Muscle layer of duodenum (tissue), 2 donors: ENCODE measurements at regions not wholly inside any gene's neighbourhood (a gene's known extent, or its start where the extent isn't known, plus 50 kb on each side); places are given as distances from the start of the nearest gene placed in this dataset.
"Not testable (repeated sequence)": the region's sequence is repeated elsewhere in the genome, so short reads cannot be mapped to it uniquely, and the experiment has no call there.

Source experiments
- H3K27ac ChIP-seq: one replicate; pipeline ENCODE4 v1.7.0; 2013; ENCODE audit warnings: mild to moderate bottlenecking, low read length
- H3K27me3 ChIP-seq: one replicate; pipeline ENCODE4 v1.7.0; 2013; ENCODE audit warnings: low read depth, mild to moderate bottlenecking, control low read depth, low read length
- H3K36me3 ChIP-seq, 2 donors: one replicate each; pipeline ENCODE4 v1.7.0; 2013; ENCODE audit warnings: low read length in 2 of 2, control low read depth in 1 of 2, mild to moderate bottlenecking in 1 of 2; ENCODE audit not compliant: insufficient read depth in 2 of 2, control insufficient read depth in 1 of 2
- H3K4me1 ChIP-seq, 2 donors: one replicate each; pipeline ENCODE4 v1.7.0; 2013; ENCODE audit warnings: low read length in 2 of 2, mild to moderate bottlenecking in 2 of 2, control low read depth in 1 of 2, moderate library complexity in 1 of 2; ENCODE audit not compliant: insufficient read depth in 2 of 2, control insufficient read depth in 1 of 2
- H3K4me3 ChIP-seq, 2 donors: one replicate each; pipeline ENCODE4 v1.7.0; 2013; ENCODE audit warnings: low read length in 2 of 2, low read depth in 1 of 2, mild to moderate bottlenecking in 1 of 2
- H3K9me3 ChIP-seq, 2 donors: one replicate each; pipeline ENCODE4 v1.7.0; 2013; ENCODE audit warnings: low read length in 2 of 2, control low read depth in 1 of 2, mild to moderate bottlenecking in 1 of 2; ENCODE audit not compliant: control insufficient read depth in 1 of 2
- donor health status: healthy.

DNA sequence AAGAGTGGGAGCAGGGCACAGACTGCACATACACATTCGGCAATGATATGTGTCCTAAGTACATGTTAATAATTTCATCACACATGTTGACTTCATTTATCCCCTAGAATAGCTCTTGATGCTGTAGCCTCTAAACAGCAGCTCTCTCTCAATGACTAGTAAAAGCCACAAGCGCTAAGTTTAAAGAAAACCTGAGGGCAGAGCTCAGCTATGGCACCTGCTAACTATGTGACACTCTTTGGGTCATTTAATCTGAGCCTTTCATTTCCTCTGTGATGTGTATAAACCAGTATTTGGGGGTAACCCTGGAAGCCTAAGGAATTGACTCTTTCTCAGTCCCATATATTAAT, 140.6 kb upstream of the MOCS2 start:
- Histone ChIP-seq H3K4me1 (peaks cover 0 to 4% of the 10 kb centered on the region in 2 donors), H3K27me3 (no peaks in the 10 kb centered on the region), H3K27ac (no peak overlapping the region), H3K36me3 (no peaks in the 10 kb centered on the region), H3K9me3 (no peaks in the 10 kb centered on the region), H3K4me3 (no peak overlapping the region)

DNA sequence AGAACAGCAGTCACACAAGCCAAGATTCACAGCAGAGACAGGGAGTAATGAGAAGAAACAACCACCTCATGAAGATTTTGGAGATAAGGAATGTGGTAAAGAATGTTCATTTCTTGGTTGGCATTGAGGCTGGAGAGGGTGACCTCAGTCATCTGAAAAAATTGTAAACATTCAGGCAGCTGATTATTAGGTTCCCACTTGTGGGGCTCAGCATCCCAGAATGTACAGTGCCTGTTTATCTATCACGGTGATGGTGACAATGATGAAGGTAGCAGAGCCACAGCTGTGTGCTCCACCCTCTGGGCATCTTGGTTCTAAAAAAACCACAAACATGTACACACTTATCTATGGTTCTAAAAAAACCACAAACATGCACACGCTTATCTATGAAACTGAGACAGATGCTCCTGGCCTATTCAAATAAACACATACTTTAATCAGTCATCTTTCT, 143.9 kb upstream of the MOCS2 start:
- H3K27me3 ChIP-seq: no peaks in the 10 kb centered on the region
- no peak overlapping the region for H3K4me3 ChIP-seq
- H3K9me3 ChIP-seq: no peaks in the 10 kb centered on the region
- H3K36me3 ChIP-seq: no peaks in the 10 kb centered on the region
- H3K27ac ChIP-seq: no peak overlapping the region
- peaks cover 0 to 4% of the 10 kb centered on the region in 2 donors for H3K4me1 ChIP-seq

DNA sequence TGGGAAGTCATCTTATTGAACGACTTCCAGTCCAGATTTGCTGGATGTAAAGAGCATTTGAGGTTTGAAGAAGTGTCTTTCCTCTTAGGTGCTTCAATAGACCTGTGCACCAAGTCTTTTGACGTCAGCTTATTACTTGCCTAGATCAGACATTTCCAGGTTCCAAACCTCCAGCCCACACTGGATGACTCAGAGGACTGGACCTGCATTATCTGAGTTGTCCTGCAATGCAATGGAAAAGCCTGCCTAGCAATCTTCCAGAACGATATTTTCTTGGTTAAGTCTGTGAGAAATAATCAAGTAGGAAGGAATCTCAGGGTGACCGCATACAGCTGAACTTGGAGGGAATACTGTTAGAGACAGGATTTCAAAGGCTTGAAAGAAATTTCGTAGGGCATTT, 147.2 kb upstream of the MOCS2 start:
- Histone ChIP-seq H3K36me3 (no peaks in the 10 kb centered on the region), H3K27me3 (no peaks in the 10 kb centered on the region), H3K4me3 (no peak overlapping the region), H3K9me3 (no peaks in the 10 kb centered on the region), H3K27ac (no peak overlapping the region), H3K4me1 (no peaks in the 10 kb centered on the region)

DNA sequence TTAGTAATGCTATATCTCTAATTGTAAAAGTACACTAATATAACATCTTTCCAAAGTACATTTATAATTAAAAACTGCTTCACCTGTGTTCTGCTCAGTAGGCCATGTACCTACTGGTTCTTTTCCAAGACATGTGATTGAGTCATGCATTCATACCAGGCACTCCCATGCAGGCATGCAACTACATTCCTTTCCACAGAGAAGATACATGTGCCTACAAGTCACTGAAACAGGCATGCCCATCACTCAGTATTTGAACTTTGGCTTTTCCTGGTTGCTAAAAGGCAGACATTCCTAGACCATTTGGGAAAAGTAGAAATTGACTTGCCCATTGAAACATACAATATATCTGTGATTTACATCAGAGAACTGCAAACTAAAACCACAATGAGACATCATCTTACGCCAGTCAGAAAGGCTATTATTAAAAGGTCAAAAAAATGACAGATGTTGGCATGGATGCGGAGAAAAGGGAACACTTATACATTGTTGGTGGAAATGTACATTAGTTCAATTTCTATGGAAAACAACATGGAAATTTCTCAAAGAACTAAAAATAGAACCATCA, 148.3 kb upstream of the MOCS2 start:
- Histone ChIP-seq H3K27ac (no peak overlapping the region), H3K4me3 (no peak overlapping the region), H3K9me3 (no peaks in the 10 kb centered on the region), H3K4me1 (no peaks in the 10 kb centered on the region), H3K27me3 (no peaks in the 10 kb centered on the region), H3K36me3 (no peaks in the 10 kb centered on the region)

DNA sequence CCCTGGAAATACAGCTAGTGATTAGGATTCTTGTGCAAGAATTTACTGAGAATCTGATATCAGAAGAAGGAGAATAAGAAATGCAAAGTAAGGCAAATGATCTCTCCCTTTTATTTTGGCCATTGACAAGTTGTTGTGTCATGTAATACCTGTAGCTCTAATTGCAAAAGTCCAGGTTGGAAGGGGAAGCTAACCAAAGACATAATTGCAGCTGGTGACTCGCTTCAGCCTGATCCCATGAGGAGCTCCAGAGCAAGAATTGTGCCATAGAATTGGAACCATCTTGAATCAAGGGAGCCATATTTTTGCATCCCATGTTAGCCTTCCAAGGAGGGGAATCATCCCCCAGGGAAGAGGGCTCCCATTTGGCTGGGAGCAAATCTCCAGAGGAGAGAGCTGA, 149.6 kb upstream of the MOCS2 start:
- no peaks in the 10 kb centered on the region for H3K36me3 ChIP-seq
- H3K27me3 ChIP-seq: no peaks in the 10 kb centered on the region
- no peak overlapping the region for H3K4me3 ChIP-seq
- no peaks in the 10 kb centered on the region for H3K4me1 ChIP-seq
- H3K9me3 ChIP-seq: no peaks in the 10 kb centered on the region
- H3K27ac ChIP-seq: no peak overlapping the region

DNA sequence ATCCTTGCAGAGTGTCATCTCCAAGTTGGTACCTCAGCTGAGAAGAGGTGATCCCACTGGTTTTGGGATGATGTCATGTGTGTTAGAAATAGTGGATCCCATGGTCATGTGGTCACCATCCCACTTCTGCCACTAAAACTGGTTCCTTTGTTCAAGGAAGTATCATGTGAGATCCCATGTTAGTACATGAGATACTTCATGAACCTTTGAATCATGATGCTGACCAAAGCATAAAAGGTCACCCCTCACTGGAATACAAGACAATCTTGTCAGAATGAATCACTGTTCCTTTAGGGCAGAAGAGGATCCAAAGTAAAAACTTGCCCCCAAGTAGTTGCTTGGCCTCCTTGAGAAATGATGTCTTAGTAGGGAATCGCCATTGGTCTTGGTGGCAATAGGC, 150.9 kb upstream of the MOCS2 start:
- no peaks in the 10 kb centered on the region for H3K4me1 ChIP-seq
- no peaks in the 10 kb centered on the region for H3K9me3 ChIP-seq
- no peaks in the 10 kb centered on the region for H3K36me3 ChIP-seq
- H3K4me3 ChIP-seq: no peak overlapping the region
- no peak overlapping the region for H3K27ac ChIP-seq
- no peaks in the 10 kb centered on the region for H3K27me3 ChIP-seq

DNA sequence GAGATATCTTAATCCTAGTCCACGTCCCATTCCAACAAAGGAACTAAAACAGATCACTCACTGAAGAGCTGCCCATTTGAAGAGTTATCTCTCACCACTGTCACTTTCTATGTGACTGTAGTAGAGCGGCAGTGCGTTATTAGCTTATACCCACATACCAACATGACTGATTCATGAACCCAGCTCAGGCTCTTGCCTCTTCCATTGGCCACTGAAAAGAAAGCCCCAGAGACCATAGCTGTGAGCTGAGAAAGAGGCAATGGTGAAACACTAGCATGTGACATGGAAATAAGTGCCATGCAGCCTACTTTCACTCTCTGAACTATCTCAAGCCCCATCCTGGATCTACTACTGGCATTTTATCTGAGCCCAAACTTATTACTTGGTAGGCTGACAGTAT, 151.7 kb upstream of the MOCS2 start:
- H3K36me3 ChIP-seq: no peaks in the 10 kb centered on the region
- H3K27ac ChIP-seq: no peak overlapping the region
- H3K27me3 ChIP-seq: no peaks in the 10 kb centered on the region
- no peaks in the 10 kb centered on the region for H3K9me3 ChIP-seq
- H3K4me1 ChIP-seq: no peaks in the 10 kb centered on the region
- no peak overlapping the region for H3K4me3 ChIP-seq

DNA sequence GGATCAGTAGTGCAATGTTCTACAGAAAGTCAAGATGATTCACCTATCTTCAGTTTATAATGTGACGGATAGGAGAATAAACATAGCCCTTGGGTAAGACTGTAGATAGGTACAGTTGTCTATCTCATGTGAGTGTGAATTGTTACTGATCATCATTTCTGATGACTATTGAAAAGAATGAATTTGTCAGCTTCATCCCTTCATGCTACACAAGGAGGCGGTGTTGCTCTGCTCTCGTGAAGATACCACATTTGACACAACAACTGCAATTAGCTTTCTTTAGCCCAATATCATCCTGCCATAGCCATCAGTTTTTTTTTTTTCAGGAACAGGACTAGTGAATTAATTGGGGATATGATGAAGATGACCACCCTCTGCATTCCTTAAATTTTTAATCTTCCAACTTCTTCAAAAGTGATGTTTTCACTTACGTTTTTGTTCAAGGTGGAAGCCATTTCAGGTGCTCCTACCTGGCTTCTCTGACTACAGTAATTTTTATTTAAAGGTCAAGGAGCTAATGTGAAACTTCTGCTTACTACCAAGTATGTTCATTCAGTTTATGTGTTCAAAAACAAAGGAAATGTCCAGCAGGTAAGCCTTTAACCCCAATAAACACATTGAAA, 152.9 kb upstream of the MOCS2 start:
- no peaks in the 10 kb centered on the region for H3K36me3 ChIP-seq
- H3K4me1 ChIP-seq: no peaks in the 10 kb centered on the region
- H3K27ac ChIP-seq: no peak overlapping the region
- no peak overlapping the region for H3K4me3 ChIP-seq
- H3K9me3 ChIP-seq: no peaks in the 10 kb centered on the region
- no peaks in the 10 kb centered on the region for H3K27me3 ChIP-seq

DNA sequence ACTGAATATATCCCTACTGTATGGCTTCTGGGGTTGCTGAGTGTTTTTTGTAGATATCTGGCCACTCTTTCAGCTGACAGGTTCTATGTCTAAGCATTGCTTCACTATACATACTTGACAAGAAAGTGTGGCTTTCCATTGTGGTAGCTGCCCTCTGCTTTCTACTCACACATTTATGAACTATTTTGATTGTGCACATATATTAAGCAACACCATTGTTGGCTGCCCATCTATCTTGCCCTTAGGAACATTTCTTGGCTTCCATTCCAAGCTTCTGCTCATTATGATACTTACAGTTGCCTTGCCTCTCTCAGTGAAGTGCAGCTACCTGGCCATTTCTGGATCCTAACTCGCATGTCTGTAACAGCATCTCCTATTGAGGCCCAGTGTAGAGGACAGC, 153.6 kb upstream of the MOCS2 start:
- Histone ChIP-seq H3K9me3 (no peaks in the 10 kb centered on the region), H3K27ac (no peak overlapping the region), H3K36me3 (no peaks in the 10 kb centered on the region), H3K27me3 (no peaks in the 10 kb centered on the region), H3K4me1 (no peaks in the 10 kb centered on the region), H3K4me3 (no peak overlapping the region)

DNA sequence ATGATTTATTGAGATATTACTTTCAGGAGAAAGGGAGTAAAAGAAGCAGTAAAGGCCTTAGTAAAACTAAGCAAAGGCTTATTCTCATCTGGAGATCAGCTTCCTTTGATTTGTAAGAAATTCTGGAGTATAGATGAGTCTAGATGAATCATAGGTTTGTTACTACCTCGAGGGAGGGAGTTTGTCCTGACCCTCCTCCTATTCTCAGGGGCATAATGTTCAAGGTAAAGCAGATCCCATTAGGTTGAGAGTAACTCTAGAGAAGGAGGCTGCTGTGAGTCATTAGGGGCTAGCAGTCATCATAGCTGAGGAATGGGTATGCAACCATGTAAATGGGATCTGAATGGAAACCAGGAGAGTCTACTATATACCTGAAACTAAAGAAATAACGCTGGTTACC, 155.5 kb upstream of the MOCS2 start:
- Histone ChIP-seq H3K4me3 (no peak overlapping the region), H3K9me3 (no peaks in the 10 kb centered on the region), H3K4me1 (no peaks in the 10 kb centered on the region)

DNA sequence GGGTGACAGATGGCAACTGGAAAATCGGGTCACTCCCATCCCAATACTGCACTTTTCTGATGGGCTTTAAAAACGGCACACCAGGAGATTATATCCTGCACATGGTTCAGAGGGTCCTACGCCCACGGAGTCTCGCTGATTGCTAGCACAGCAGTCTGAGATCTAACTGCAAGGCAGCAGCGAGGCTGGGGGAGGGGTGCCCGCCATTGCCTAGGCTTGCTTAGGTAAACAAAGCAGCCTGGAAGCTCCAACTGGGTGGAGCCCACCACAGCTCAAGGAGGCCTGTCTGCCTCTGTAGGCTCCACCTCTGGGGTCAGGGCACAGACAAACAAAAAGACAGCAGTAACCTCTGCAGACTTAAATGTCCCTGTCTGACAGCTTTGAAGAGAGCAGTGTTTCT, 158.7 kb upstream of the MOCS2 start:
- not testable (repeated sequence) for H3K4me1 ChIP-seq, H3K27ac ChIP-seq, H3K4me3 ChIP-seq, H3K36me3 ChIP-seq, H3K27me3 ChIP-seq, H3K9me3 ChIP-seq

More for the DNA sequence above, 155.5 kb upstream of the MOCS2 start:
- no peak overlapping the region for H3K27ac ChIP-seq
- H3K36me3 ChIP-seq: no peaks in the 10 kb centered on the region
- no peaks in the 10 kb centered on the region for H3K27me3 ChIP-seq

DNA sequence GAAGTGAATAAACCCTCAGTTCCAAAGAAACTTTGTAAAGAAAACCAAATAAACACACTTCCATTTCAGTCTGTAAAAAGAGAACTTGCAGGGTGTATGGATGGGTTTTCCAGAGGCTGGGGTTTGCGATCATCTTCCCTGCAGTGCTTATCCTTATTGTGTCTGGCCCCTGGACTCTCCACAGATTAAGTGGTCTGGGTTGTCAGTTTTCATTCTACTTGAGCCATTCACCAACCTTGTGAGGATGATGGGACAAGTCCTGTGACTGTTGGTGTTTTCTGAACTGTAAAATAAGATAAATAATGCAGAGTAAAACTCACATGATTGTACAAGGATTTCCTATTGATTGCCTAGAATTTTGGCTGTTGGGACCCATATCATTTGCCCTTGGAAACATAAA, 166.1 kb upstream of the MOCS2 start:
- H3K9me3 ChIP-seq: no peaks in the 10 kb centered on the region
- no peaks in the 10 kb centered on the region for H3K36me3 ChIP-seq
- H3K27me3 ChIP-seq: no peaks in the 10 kb centered on the region
- no peak overlapping the region for H3K4me3 ChIP-seq
- H3K27ac ChIP-seq: no peak overlapping the region
- H3K4me1 ChIP-seq: no peaks in the 10 kb centered on the region
